Right lobe of liver (tissue), 4 donors: ENCODE measurements at regions not wholly inside any gene's neighbourhood (a gene's known extent, or its start where the extent isn't known, plus 50 kb on each side); places are given as distances from the start of the nearest gene placed in this dataset.

Experiments
- POLR2A ChIP-seq: fragments of 450-650 bp; IDR thresholded peaks from one replicate; pipeline ENCODE4 v1.6.1; 2017; ENCODE audit warnings: antibody characterized with exemption, mild to moderate bottlenecking
- TF ChIP-seq, protein P1 (sequence below), 4 donors: fragments of 200-600 bp in 3 of 4; fragments of 450-650 bp in 1 of 4; IDR thresholded peaks; one replicate each; pipeline versions ENCODE4 v1.5.1 to v1.8.0; 2016 to 2022; ENCODE audit warnings: antibody characterized with exemption in 4 of 4, mild to moderate bottlenecking in 2 of 4
- donor health status: DM: no; HTN: no; CAD: no.
- donor health status: DM: no; HTN: no; CAD: no.
- donor health status: DM: no; HTN: yes; CAD: no.

DNA sequence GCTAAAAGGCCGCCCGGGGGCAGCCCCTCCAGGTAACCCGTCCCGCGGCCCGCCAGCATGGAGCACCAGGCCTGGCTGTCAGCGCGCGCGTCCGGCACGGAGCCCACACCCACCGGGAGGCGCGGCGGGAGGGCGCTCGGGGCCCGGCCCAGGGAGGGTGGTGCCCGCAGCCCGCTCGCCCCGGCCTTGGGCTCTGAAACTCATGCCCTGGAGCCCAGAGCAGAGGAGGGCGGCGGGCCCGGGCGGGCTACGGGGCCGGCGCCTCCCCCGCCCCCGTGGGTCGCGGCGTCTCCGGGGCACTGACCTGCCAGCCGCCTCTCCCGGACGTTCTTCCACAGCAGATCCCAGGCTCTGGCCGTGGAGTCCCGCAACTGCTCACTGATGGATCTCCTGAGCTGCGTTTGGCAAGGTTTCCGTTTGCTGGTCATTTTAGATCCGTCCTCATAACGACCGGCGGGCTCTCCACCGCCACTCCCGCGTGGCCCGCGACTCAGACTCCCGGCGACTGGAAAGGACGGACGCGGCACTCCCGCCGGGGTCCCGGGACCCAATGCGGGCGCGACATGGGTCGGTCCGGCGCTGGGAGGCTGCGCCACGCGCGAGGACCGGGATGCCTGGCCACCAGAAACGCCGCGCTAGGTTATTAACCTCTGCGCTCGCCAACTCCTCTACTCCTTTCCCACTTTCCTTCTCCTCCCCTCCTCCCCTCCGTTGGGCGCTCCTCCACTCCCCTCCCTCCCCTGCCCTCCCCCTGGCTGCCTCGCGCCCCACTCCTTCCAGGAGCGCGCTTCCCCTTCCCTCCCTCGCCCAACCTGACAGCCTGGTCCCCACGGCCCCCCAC is 64.7 kb upstream of the STARD13 start:
- TF ChIP-seq, protein P1, sequence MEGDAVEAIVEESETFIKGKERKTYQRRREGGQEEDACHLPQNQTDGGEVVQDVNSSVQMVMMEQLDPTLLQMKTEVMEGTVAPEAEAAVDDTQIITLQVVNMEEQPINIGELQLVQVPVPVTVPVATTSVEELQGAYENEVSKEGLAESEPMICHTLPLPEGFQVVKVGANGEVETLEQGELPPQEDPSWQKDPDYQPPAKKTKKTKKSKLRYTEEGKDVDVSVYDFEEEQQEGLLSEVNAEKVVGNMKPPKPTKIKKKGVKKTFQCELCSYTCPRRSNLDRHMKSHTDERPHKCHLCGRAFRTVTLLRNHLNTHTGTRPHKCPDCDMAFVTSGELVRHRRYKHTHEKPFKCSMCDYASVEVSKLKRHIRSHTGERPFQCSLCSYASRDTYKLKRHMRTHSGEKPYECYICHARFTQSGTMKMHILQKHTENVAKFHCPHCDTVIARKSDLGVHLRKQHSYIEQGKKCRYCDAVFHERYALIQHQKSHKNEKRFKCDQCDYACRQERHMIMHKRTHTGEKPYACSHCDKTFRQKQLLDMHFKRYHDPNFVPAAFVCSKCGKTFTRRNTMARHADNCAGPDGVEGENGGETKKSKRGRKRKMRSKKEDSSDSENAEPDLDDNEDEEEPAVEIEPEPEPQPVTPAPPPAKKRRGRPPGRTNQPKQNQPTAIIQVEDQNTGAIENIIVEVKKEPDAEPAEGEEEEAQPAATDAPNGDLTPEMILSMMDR (IDR thresholded peaks at IDR 0.05), result no peak
- no peak for TF ChIP-seq POLR2A
